T-helper 1 cell treated with Interleukin-12 subunit alpha and Interleukin-12 subunit beta and Interleukin-4 antibody, amounts not matched to agents 30 μg/mL and 1 μg/mL, for 36 hours (primary cell): ENCODE measurements at regions not wholly inside any gene's neighbourhood (a gene's known extent, or its start where the extent isn't known, plus 50 kb on each side); places are given as distances from the start of the nearest gene placed in this dataset.

Experiments used
- H3K27ac Mint-ChIP-seq: one replicate; pipeline ENCODE4 v1.8.0; 2021; ENCODE audit warnings: mild to moderate bottlenecking, mixed read lengths
- H3K27me3 Mint-ChIP-seq: one replicate; pipeline ENCODE4 v1.8.0; 2021; ENCODE audit warnings: low read depth, mixed read lengths
- H3K36me3 Mint-ChIP-seq: one replicate; pipeline ENCODE4 v1.8.0; 2021; ENCODE audit warnings: low read depth, mixed read lengths
- H3K4me1 Mint-ChIP-seq: one replicate; pipeline ENCODE4 v1.8.0; 2021; ENCODE audit warnings: low read depth, mixed read lengths
- H3K4me3 Mint-ChIP-seq: one replicate; pipeline ENCODE4 v1.8.0; 2021; ENCODE audit warnings: mild to moderate bottlenecking, moderate library complexity, mixed read lengths
- H3K9me3 Mint-ChIP-seq: one replicate; pipeline ENCODE4 v1.8.0; 2021; ENCODE audit warnings: mixed read lengths

DNA sequence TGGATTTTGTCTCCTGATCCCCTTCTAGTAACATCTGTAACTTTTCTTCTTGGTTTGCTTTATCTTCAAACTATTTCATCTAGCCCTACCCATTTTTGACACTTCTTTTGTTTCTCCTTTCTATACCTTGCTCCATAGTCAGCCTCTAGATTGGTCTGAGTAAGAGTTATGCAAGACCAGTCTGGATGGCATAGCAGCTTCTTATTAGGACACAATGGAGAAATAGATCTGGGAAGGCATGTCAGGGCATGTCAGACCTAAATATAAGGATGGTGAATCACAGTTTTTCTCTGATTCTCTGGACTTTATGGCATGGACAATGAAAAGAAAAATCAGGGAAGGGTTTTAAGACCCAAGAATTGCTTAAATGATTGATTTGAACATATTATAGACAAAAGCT lies 452.5 kb downstream of the RAP2B start:
- Mint-ChIP-seq H3K27ac (no peak overlapping the region), H3K36me3 (no peaks in the 10 kb centered on the region), H3K27me3 (no peaks in the 10 kb centered on the region)

GRCh38 chr3:153615863-153616262 lies 453.8 kb downstream of the RAP2B start:
- Mint-ChIP-seq H3K9me3 (peaks cover 7% of the 10 kb centered on the region), H3K36me3 (peaks cover 4% of the 10 kb centered on the region), H3K27ac (no peak overlapping the region), H3K4me1 (peaks cover 3% of the 10 kb centered on the region), H3K27me3 (no peaks in the 10 kb centered on the region), H3K4me3 (no peak overlapping the region)

More for the DNA sequence above, 452.5 kb downstream of the RAP2B start:
- H3K9me3 Mint-ChIP-seq, result peaks cover 2% of the 10 kb centered on the region
- H3K4me3 Mint-ChIP-seq, result no peak overlapping the region
- H3K4me1 Mint-ChIP-seq, result peaks cover 3% of the 10 kb centered on the region

GRCh38 chr3:153617463-153617862 lies 455.4 kb downstream of the RAP2B start:
- Mint-ChIP-seq H3K27me3 (no peaks in the 10 kb centered on the region), H3K27ac (no peak overlapping the region), H3K4me3 (no peak overlapping the region), H3K4me1 (peaks cover 16% of the 10 kb centered on the region), H3K9me3 (peaks cover 10% of the 10 kb centered on the region), H3K36me3 (peaks cover 11% of the 10 kb centered on the region)

GRCh38 chr3:153618176-153618575 lies 456.1 kb downstream of the RAP2B start:
- H3K9me3 Mint-ChIP-seq, result peaks cover 10% of the 10 kb centered on the region
- H3K4me1 Mint-ChIP-seq, result peaks cover 21% of the 10 kb centered on the region
- no peak overlapping the region for H3K4me3 Mint-ChIP-seq
- no peaks in the 10 kb centered on the region for H3K27me3 Mint-ChIP-seq
- H3K36me3 Mint-ChIP-seq, result peaks cover 14% of the 10 kb centered on the region
- no peak overlapping the region for H3K27ac Mint-ChIP-seq

DNA sequence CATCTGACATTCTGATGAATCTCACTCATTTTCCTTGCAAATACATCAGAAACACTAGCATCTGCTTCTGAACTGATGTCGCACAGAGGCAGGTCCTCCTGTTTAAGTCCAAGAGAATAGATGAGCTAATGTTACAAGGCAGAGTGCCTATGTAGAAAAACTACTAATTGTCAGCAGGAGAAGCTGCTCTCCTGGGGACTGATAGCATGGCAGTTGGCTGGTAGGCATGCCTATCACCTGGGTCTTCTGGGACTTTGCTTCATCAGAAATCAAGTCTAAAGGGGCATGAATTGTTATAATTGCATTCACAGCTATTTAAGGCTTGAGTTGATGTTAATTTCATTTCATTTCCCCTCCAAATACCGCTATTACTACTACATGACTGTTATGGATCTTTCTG lies 457.2 kb downstream of the RAP2B start:
- H3K27ac Mint-ChIP-seq, result no peak overlapping the region
- H3K9me3 Mint-ChIP-seq, result peaks cover 11% of the 10 kb centered on the region
- H3K4me1 Mint-ChIP-seq, result peaks cover 28% of the 10 kb centered on the region
- H3K4me3 Mint-ChIP-seq, result no peak overlapping the region
- H3K36me3 Mint-ChIP-seq, result peaks cover 18% of the 10 kb centered on the region
- H3K27me3 Mint-ChIP-seq, result no peaks in the 10 kb centered on the region

DNA sequence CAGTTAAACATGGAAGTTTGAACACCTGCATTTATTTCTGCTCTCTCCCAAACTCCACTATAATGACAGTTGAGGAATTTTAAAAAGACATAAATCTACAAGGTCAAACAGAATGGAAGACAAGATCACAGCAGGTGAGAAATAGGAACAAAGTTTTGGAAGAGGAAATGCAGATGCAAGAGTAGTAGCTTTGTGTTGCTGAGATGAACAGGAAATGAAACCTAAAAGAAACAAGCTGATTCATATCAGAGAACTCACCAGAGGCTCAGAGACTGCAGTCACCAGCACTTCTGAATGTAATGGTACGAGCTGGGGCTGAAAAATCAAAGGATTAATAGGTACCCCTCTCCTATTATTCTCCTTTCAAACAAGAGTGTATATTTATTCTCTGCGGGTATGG lies 459.9 kb downstream of the RAP2B start:
- peaks cover 18% of the 10 kb centered on the region for H3K36me3 Mint-ChIP-seq
- peak overlapping the region; percentile 87 for H3K27ac Mint-ChIP-seq
- peaks cover 11% of the 10 kb centered on the region for H3K9me3 Mint-ChIP-seq
- H3K27me3 Mint-ChIP-seq, result no peaks in the 10 kb centered on the region
- H3K4me1 Mint-ChIP-seq, result peaks cover 44% of the 10 kb centered on the region
- peak overlapping the region; percentile 36 for H3K4me3 Mint-ChIP-seq

GRCh38 chr3:153623834-153624233 lies 461.8 kb downstream of the RAP2B start:
- no peaks in the 10 kb centered on the region for H3K27me3 Mint-ChIP-seq
- H3K4me1 Mint-ChIP-seq, result peaks cover 57% of the 10 kb centered on the region
- H3K27ac Mint-ChIP-seq, result peak overlapping the region; percentile 88
- peak overlapping the region; percentile 36 for H3K4me3 Mint-ChIP-seq
- peaks cover 18% of the 10 kb centered on the region for H3K36me3 Mint-ChIP-seq
- peaks cover 11% of the 10 kb centered on the region for H3K9me3 Mint-ChIP-seq

- Mint-ChIP-seq H3K27me3 (no peaks in the 10 kb centered on the region), H3K27ac (peak overlapping the region; percentile 88), H3K4me1 (peaks cover 59% of the 10 kb centered on the region), H3K4me3 (peak overlapping the region; percentile 36), H3K36me3 (peaks cover 18% of the 10 kb centered on the region), H3K9me3 (peaks cover 11% of the 10 kb centered on the region)
These were observed 462.4 kb downstream of the RAP2B start for GRCh38 chr3:153624310-153625030.

DNA sequence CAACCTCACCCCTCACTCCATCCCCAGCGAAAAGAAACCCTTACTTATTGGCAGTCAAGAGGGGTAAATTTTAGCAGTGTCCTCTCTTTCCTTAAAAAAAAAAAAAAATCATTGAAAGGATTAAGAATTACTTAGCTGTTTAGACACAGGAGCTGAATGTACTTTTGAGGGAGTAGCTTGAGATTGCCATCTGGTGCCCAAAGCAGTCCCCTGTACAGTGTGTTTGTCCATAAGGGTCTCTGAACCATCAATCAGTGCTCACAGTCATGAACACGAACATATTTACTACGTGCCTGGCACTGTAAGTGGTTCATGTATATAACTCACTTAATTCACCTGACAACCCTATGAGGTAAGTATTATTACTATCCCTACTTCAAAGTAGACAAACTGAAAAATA lies 463.5 kb downstream of the RAP2B start:
- Mint-ChIP-seq H3K27ac (peak overlapping the region; percentile 67), H3K9me3 (peaks cover 10% of the 10 kb centered on the region), H3K27me3 (no peaks in the 10 kb centered on the region), H3K36me3 (peaks cover 15% of the 10 kb centered on the region), H3K4me1 (peaks cover 65% of the 10 kb centered on the region), H3K4me3 (peak overlapping the region; percentile 9)

DNA sequence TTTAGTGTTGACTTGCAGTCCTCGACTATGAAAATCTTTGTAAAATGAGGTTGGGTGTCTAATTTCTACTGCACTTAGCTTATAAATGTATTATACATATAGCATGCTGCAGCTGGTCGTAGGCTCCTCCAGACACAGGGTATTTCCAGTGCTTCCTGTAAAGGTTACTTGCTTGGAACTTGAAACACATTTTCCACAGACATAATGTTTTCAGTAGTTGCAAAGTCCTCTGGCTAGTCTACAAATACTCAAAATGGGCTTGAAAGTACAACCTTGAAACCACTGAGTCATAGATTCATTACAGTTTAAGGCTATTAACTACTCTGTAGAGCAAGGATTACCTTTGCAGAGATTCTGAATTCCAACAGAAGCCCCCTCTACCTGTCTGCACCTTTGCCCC lies 464.1 kb downstream of the RAP2B start:
- peaks cover 71% of the 10 kb centered on the region for H3K4me1 Mint-ChIP-seq
- no peaks in the 10 kb centered on the region for H3K27me3 Mint-ChIP-seq
- H3K27ac Mint-ChIP-seq, result no peak overlapping the region
- H3K4me3 Mint-ChIP-seq, result no peak overlapping the region
- H3K9me3 Mint-ChIP-seq, result peaks cover 4% of the 10 kb centered on the region
- peaks cover 12% of the 10 kb centered on the region for H3K36me3 Mint-ChIP-seq

DNA sequence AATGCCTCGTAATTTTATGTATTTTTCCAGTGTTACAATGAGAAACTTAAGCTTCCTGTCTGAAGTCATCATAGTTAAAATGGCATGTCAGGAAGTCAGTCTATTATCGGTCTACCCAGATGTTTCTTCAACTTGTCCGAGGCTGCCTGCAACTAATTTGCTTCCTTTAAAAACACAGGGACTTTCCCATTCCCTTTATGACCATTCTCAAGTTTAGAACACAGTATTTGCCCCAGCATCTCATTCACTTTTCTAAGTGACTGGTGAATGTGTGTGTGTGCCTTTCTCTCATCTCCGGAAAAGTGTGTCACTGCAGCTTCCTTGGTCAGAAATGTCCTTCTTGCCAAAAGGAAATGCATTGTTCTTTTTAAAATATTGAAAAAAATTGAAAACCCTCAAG lies 466.6 kb downstream of the RAP2B start:
- Mint-ChIP-seq H3K4me3 (no peak overlapping the region), H3K36me3 (peaks cover 1% of the 10 kb centered on the region), H3K4me1 (peaks cover 60% of the 10 kb centered on the region), H3K27ac (peak overlapping the region; percentile 78), H3K9me3 (no peaks in the 10 kb centered on the region), H3K27me3 (no peaks in the 10 kb centered on the region)

DNA sequence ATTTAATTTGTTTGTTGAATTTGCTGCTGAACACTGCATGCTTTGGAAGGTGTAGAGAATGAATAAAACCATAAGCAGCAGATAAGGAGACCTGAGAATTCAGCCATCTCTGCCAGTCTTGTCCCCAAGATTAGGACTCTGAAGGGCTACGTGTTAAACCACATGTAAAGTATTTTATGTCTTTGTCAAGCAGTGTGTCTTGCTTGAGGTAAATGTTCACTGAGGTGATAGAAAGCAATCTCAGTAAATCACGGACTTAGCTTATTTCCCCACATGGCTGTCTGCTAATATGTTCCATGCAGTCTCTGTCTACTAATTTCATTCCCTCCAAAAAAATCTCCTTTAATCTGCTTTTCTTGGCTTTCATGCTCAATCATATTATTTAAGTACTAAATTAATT lies 467.1 kb downstream of the RAP2B start:
- Mint-ChIP-seq H3K4me3 (no peak overlapping the region), H3K36me3 (peaks cover 1% of the 10 kb centered on the region), H3K27ac (no peak overlapping the region), H3K9me3 (no peaks in the 10 kb centered on the region), H3K27me3 (no peaks in the 10 kb centered on the region), H3K4me1 (peaks cover 56% of the 10 kb centered on the region)

DNA sequence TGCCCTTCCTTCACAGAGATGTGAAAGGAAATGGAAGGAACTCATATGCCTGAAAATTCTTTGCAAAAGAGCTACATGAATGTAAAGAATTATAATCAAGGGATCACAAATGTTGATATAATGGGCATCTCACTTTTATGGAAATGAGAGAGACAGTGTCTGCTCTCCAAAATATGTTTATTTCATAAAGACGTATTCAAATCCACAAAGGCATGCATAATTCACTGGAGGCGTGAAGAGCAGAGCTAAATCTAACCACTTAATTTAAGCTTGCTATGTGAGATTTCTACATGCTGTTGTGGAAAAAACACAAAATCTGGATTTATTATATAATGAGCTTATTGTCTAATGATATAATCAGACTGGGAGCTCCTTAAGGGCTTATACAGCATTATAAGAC lies 469.1 kb downstream of the RAP2B start:
- Mint-ChIP-seq H3K27me3 (no peaks in the 10 kb centered on the region), H3K4me3 (no peak overlapping the region), H3K9me3 (no peaks in the 10 kb centered on the region), H3K27ac (no peak overlapping the region), H3K36me3 (peaks cover 1% of the 10 kb centered on the region), H3K4me1 (peaks cover 55% of the 10 kb centered on the region)

GRCh38 chr3:153631664-153632063 lies 469.6 kb downstream of the RAP2B start:
- Mint-ChIP-seq H3K4me1 (peaks cover 51% of the 10 kb centered on the region), H3K4me3 (no peak overlapping the region), H3K9me3 (no peaks in the 10 kb centered on the region), H3K27ac (no peak overlapping the region), H3K36me3 (peaks cover 1% of the 10 kb centered on the region), H3K27me3 (no peaks in the 10 kb centered on the region)

- Mint-ChIP-seq H3K9me3 (no peaks in the 10 kb centered on the region), H3K36me3 (peaks cover 1% of the 10 kb centered on the region), H3K4me1 (peaks cover 42% of the 10 kb centered on the region), H3K4me3 (no peak overlapping the region), H3K27ac (no peak overlapping the region), H3K27me3 (no peaks in the 10 kb centered on the region)
These were observed 471.4 kb downstream of the RAP2B start for GRCh38 chr3:153633407-153633806.
